ENCODE measurements at regions not wholly inside any gene's neighbourhood (a gene's known extent, or its start where the extent isn't known, plus 50 kb on each side); places are given as distances from the start of the nearest gene placed in this dataset.

DNA sequence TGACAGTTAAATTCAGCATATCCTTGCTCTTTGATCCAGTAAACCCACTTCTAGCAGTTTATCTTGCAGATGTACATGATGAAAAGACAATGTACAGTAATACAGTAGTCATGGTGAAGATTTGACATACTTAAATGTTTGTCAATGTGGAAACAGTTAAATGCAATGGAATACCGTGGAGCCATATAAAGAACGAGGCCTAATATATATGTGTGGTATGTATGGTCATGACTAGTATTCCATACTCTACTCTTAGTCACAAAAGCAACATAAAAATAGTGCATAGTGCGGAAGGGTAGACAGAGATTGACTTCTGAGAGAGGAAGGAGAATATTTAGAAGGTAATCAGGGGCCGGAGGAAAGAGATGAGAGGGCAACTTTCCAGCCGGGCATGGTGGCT, 70.7 kb upstream of the ARMC2 start:
- TF ChIP-seq, protein P1, sequence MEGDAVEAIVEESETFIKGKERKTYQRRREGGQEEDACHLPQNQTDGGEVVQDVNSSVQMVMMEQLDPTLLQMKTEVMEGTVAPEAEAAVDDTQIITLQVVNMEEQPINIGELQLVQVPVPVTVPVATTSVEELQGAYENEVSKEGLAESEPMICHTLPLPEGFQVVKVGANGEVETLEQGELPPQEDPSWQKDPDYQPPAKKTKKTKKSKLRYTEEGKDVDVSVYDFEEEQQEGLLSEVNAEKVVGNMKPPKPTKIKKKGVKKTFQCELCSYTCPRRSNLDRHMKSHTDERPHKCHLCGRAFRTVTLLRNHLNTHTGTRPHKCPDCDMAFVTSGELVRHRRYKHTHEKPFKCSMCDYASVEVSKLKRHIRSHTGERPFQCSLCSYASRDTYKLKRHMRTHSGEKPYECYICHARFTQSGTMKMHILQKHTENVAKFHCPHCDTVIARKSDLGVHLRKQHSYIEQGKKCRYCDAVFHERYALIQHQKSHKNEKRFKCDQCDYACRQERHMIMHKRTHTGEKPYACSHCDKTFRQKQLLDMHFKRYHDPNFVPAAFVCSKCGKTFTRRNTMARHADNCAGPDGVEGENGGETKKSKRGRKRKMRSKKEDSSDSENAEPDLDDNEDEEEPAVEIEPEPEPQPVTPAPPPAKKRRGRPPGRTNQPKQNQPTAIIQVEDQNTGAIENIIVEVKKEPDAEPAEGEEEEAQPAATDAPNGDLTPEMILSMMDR (IDR thresholded peaks at IDR 0.05; ENCODE audit: unreplicated experiment), result no peak
- ChIA-PET POLR2A (no interaction called here), CTCF (no interaction called here)
- Mint-ChIP-seq H3K4me3 (ENCODE audit: unreplicated experiment) (no peak overlapping the region), H3K27me3 (ENCODE audit: insufficient read depth, unreplicated experiment) (no peaks in the 10 kb centered on the region), H3K36me3 (ENCODE audit: insufficient read depth, unreplicated experiment) (no peaks in the 10 kb centered on the region), H3K4me1 (ENCODE audit: insufficient read depth, unreplicated experiment) (peaks cover 6% of the 10 kb centered on the region), H3K9me3 (ENCODE audit: unreplicated experiment) (no peaks in the 10 kb centered on the region), H3K27ac (ENCODE audit: low read depth, unreplicated experiment) (no peak overlapping the region)
- intact Hi-C loops (cut with micrococcal nuclease), result no loop called here
- no peak for DNase-seq (ENCODE audit: unreplicated experiment)
- no TSS peak for BruUV-seq (replicated peaks)

DNA sequence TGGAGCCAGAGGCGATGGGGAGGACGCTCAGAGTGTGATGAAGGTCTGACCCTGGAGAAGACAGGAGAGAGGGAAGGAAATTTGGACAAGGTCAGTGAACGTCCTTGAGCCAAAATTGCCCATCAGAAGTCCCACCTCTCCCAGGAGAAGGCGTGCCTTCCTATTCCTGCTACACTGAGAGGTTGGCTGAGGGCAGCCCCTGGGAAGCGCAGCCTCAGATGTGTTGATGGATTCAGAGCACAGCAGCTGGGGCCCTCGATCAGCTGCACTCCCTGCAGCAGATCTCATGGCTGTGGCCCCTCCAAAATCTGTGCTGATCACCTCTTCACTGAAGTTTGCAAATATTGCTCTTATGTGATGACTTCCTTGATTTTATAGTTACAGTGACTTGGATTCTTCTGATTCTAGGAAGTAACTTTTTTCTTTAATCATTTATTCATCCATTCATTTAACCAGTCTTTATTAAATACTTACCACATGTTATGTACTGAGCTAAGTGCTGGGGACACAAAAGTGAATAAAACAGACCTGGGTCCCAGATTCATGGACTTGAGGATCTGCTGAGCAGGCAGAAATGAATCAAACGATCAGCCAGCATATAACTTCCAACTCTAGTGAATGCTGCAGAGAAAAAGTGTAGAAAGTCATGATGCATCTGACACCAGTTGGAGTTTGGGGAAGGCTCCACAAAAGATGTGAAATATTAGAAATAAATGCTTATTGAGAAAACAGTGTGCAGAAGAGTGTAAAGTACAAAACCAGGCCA, 69.6 kb upstream of the ARMC2 start:
- H3K27ac Mint-ChIP-seq (ENCODE audit: low read depth, unreplicated experiment), result no peak overlapping the region
- H3K36me3 Mint-ChIP-seq (ENCODE audit: insufficient read depth, unreplicated experiment), result no peaks in the 10 kb centered on the region
- ChIA-PET CTCF (interaction anchor here (0.7 to 1.7 kb wide), 2 partner anchors 13 to 57 kb away, joined by 3 to 7 read pairs; no protein-coding TSS in a partner anchor), POLR2A (interaction anchor here (0.6 to 1.3 kb wide), 4 partner anchors 11 to 276 kb away, joined by 3 to 5 read pairs (median 3); no protein-coding TSS in a partner anchor)
- no peak for DNase-seq (ENCODE audit: unreplicated experiment)
- no peak overlapping the region for H3K4me3 Mint-ChIP-seq (ENCODE audit: unreplicated experiment)
- H3K9me3 Mint-ChIP-seq (ENCODE audit: unreplicated experiment), result no peaks in the 10 kb centered on the region
- no peaks in the 10 kb centered on the region for H3K27me3 Mint-ChIP-seq (ENCODE audit: insufficient read depth, unreplicated experiment)
- intact Hi-C loops (cut with micrococcal nuclease), result no loop called here
- peaks cover 16% of the 10 kb centered on the region for H3K4me1 Mint-ChIP-seq (ENCODE audit: insufficient read depth, unreplicated experiment)
- no TSS peak for BruUV-seq (replicated peaks)
- TF ChIP-seq, protein P1 (IDR thresholded peaks at IDR 0.05; ENCODE audit: unreplicated experiment), result no peak

DNA sequence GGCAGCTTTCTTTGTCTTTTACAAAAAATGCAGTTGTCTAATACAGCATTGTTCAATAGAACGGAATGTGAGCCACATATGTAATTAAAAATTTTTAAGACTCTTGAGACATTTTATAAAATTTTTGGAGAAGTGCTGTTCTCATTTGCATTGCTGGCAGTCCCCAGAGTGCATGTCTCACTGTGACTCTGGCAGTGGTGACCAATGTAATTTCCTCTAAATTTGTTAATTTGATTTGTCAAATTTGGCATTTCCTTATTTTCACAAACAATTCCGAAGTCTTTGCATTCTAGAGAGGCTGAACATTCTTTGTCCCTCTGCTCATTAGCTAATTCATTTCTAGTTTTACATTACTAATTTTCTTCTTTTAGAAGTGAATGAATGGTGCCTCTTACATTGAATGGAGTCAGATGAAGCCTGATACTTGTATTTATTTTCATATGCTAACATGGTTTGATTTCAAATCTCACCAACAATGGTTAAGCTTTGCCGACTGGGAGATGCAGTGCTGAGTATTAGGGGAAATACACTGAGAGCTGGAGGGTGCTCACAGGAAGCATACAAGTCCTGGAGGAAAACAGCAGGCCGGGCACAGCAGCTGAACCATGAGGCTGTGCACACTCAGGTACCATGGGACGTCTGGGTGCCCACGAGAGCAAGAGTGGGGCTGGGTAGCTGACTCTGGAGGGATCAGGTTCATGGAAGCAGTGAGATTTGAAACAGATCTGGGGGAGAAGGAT, 68.5 kb upstream of the ARMC2 start:
- DNase-seq (ENCODE audit: unreplicated experiment), result no peak
- CTCF ChIA-PET, result interaction anchor here (0.7 to 1.7 kb wide), 5 partner anchors 10 to 238 kb away, joined by 3 to 7 read pairs (median 3); no protein-coding TSS in a partner anchor
- Mint-ChIP-seq H3K4me1 (ENCODE audit: insufficient read depth, unreplicated experiment) (peaks cover 18% of the 10 kb centered on the region), H3K4me3 (ENCODE audit: unreplicated experiment) (no peak overlapping the region), H3K36me3 (ENCODE audit: insufficient read depth, unreplicated experiment) (no peaks in the 10 kb centered on the region), H3K27me3 (ENCODE audit: insufficient read depth, unreplicated experiment) (no peaks in the 10 kb centered on the region), H3K9me3 (ENCODE audit: unreplicated experiment) (no peaks in the 10 kb centered on the region), H3K27ac (ENCODE audit: low read depth, unreplicated experiment) (no peak overlapping the region)
- intact Hi-C loops (cut with micrococcal nuclease), result no loop called here
- TF ChIP-seq, protein P1 (IDR thresholded peaks at IDR 0.05; ENCODE audit: unreplicated experiment), result no peak
- POLR2A ChIA-PET, result interaction anchor here (0.6 to 1.3 kb wide), 6 partner anchors 11 to 220 kb away, joined by 3 to 5 read pairs (median 4); no protein-coding TSS in a partner anchor
- BruUV-seq (replicated peaks), result no TSS peak

DNA sequence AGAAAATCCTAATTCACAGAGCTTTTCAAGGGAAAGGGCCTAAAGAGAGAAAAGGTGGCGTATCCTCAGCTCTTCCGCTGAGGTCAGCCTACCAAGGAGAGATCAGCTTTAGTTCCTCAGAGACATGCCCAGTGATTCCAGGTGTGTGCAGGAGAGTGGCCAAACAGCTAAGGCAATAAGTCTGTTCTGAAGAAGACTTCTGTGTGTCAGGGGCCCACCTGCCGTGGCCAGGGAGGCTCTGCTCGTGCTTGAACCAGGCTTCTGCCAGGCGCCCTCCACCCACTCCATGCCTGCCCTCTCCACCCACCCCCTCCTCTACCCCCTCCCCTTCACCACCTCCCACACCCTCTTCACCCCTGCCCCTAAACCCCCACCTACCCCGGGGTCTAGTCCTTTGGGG, 67.4 kb upstream of the ARMC2 start:
- DNase-seq (ENCODE audit: unreplicated experiment), result no peak
- TF ChIP-seq, protein P1 (IDR thresholded peaks at IDR 0.05; ENCODE audit: unreplicated experiment), result no peak
- intact Hi-C loops (cut with micrococcal nuclease), result no loop called here
- Mint-ChIP-seq H3K4me3 (ENCODE audit: unreplicated experiment) (no peak overlapping the region), H3K27ac (ENCODE audit: low read depth, unreplicated experiment) (no peak overlapping the region), H3K4me1 (ENCODE audit: insufficient read depth, unreplicated experiment) (peaks cover 18% of the 10 kb centered on the region), H3K9me3 (ENCODE audit: unreplicated experiment) (no peaks in the 10 kb centered on the region), H3K27me3 (ENCODE audit: insufficient read depth, unreplicated experiment) (no peaks in the 10 kb centered on the region), H3K36me3 (ENCODE audit: insufficient read depth, unreplicated experiment) (no peaks in the 10 kb centered on the region)
- ChIA-PET POLR2A (interaction anchor here (0.7 to 1.2 kb wide), 4 partner anchors 12 to 221 kb away, joined by 3 to 4 read pairs (median 3); no protein-coding TSS in a partner anchor), CTCF (interaction anchor here (0.6 to 1.1 kb wide), 8 partner anchors 17 to 292 kb away, joined by 3 to 6 read pairs (median 4); no protein-coding TSS in a partner anchor)
- BruUV-seq (replicated peaks), result no TSS peak

All from MCF 10A (cell line).